SU-DHL-6 (cell line): ENCODE measurements at regions not wholly inside any gene's neighbourhood (a gene's known extent, or its start where the extent isn't known, plus 50 kb on each side); places are given as distances from the start of the nearest gene placed in this dataset.

Experiments
- EZH2phosphoT487 ChIP-seq: fragments of 200-600 bp; sonication (generic), shearing (Covaris generic); conservative IDR thresholded peaks from 2 replicates; pipeline ENCODE4 v1.6.1; 2018; ENCODE audit warnings: mild to moderate bottlenecking, antibody characterized with exemption, low read length, moderate library complexity, mixed read lengths
- TF ChIP-seq, protein P1 (sequence below): fragments of 200-600 bp; sonication (generic); IDR thresholded peaks from one replicate; pipeline ENCODE4 v1.5.1; 2017; ENCODE audit warnings: antibody characterized with exemption, mild to moderate bottlenecking, low read length, moderate library complexity; ENCODE audit not compliant: insufficient read depth, poor library complexity, severe bottlenecking

DNA sequence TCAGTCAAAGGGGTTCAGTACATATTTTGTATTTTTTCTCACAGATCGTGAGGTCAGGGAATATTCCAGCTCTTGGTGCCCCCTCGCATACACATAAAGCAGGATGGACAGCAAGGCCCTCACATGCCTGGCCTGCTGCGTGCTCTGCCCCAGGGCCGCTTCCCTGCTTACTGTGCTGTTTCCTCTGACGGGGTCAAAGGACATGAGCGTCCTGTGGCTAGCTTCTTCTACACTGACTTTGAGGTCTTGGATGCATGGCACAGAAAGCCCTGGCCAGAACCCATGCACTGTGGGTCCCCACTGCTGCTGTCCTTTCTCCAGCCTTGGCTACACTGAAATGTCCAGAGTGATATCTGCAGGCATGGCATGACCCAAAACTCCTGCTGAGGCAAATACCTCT, 92.5 kb upstream of the GGTLC1 start:
- TF ChIP-seq, protein P1, sequence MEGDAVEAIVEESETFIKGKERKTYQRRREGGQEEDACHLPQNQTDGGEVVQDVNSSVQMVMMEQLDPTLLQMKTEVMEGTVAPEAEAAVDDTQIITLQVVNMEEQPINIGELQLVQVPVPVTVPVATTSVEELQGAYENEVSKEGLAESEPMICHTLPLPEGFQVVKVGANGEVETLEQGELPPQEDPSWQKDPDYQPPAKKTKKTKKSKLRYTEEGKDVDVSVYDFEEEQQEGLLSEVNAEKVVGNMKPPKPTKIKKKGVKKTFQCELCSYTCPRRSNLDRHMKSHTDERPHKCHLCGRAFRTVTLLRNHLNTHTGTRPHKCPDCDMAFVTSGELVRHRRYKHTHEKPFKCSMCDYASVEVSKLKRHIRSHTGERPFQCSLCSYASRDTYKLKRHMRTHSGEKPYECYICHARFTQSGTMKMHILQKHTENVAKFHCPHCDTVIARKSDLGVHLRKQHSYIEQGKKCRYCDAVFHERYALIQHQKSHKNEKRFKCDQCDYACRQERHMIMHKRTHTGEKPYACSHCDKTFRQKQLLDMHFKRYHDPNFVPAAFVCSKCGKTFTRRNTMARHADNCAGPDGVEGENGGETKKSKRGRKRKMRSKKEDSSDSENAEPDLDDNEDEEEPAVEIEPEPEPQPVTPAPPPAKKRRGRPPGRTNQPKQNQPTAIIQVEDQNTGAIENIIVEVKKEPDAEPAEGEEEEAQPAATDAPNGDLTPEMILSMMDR: no peak
- no peak for TF ChIP-seq EZH2phosphoT487
